ENCODE measurements at regions not wholly inside any gene's neighbourhood (a gene's known extent, or its start where the extent isn't known, plus 50 kb on each side); places are given as distances from the start of the nearest gene placed in this dataset.

DNA sequence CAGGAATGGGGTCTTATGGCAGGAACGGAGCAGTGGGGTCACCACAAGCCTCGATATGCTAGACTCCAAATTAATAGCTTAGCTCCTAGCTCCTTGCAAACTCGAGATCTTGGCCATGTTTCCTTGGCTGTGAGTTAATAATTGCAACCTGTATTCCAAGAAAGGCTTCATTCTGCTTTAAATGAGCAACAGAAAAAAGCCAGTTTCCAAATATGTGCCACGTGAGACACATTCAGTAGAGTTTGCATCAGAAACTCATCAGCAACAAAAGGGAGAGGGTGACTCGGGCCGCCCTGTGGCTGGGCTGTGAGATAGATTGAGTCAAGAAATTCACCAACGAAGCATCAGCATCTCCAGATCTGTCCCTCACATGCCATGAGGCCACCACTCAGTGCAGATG lies 112.0 kb downstream of the NPTX2 start:
- Histone ChIP-seq H3K27me3 (ENCODE audit: control insufficient read depth in 4 of 4, insufficient read depth in 4 of 4, low read length in 3 of 4) (no peaks in the 10 kb centered on the region), H3K4me1 (ENCODE audit: control insufficient read depth in 4 of 4, insufficient read depth in 4 of 4, low read length in 3 of 4) (no peaks in the 10 kb centered on the region), H3K27ac (ENCODE audit: low read depth in 1 of 2, low read length in 2 of 2) (no peak overlapping the region), H3K4me3 (ENCODE audit: low read depth in 1 of 3, low read length in 3 of 3) (no peak overlapping the region), H3K36me3 (ENCODE audit: control insufficient read depth in 4 of 4, insufficient read depth in 3 of 4, low read depth in 1 of 4, low read length in 3 of 4) (no peaks in the 10 kb centered on the region), H3K9me3 (ENCODE audit: control insufficient read depth in 4 of 4, low read length in 3 of 4) (peaks cover 0 to 7% (median 5%) of the 10 kb centered on the region in 4 donors), H3K9ac (ENCODE audit: low read depth in 1 of 2, low read length in 2 of 2) (no peak overlapping the region)
- 56% methylated on average over 7 of the region's 7 CpGs for WGBS
- no peak for TF ChIP-seq RAD21 (IDR thresholded peaks at IDR 0.05)
- TF ChIP-seq SP1 (IDR thresholded peaks at IDR 0.05), result no peak
- TF ChIP-seq NR2F2 (IDR thresholded peaks at IDR 0.05), result no peak
- TF ChIP-seq, protein P1, sequence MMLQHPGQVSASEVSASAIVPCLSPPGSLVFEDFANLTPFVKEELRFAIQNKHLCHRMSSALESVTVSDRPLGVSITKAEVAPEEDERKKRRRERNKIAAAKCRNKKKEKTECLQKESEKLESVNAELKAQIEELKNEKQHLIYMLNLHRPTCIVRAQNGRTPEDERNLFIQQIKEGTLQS (IDR thresholded peaks at IDR 0.05), result no peak
- no peak for TF ChIP-seq HNF4A (conservative IDR thresholded peaks at IDR 0.05)
- no peak for TF ChIP-seq EGR1 (IDR thresholded peaks at IDR 0.05; ENCODE audit: low read depth in 2 of 2)
- no peak for TF ChIP-seq YY1 (IDR thresholded peaks at IDR 0.05)
- TF ChIP-seq HNF4G (IDR thresholded peaks at IDR 0.05), result no peak
- TF ChIP-seq RXRA (IDR thresholded peaks at IDR 0.05), result no peak
- TF ChIP-seq, protein P2, sequence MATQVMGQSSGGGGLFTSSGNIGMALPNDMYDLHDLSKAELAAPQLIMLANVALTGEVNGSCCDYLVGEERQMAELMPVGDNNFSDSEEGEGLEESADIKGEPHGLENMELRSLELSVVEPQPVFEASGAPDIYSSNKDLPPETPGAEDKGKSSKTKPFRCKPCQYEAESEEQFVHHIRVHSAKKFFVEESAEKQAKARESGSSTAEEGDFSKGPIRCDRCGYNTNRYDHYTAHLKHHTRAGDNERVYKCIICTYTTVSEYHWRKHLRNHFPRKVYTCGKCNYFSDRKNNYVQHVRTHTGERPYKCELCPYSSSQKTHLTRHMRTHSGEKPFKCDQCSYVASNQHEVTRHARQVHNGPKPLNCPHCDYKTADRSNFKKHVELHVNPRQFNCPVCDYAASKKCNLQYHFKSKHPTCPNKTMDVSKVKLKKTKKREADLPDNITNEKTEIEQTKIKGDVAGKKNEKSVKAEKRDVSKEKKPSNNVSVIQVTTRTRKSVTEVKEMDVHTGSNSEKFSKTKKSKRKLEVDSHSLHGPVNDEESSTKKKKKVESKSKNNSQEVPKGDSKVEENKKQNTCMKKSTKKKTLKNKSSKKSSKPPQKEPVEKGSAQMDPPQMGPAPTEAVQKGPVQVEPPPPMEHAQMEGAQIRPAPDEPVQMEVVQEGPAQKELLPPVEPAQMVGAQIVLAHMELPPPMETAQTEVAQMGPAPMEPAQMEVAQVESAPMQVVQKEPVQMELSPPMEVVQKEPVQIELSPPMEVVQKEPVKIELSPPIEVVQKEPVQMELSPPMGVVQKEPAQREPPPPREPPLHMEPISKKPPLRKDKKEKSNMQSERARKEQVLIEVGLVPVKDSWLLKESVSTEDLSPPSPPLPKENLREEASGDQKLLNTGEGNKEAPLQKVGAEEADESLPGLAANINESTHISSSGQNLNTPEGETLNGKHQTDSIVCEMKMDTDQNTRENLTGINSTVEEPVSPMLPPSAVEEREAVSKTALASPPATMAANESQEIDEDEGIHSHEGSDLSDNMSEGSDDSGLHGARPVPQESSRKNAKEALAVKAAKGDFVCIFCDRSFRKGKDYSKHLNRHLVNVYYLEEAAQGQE (IDR thresholded peaks at IDR 0.05), result no peak
- no peak for DNase-seq (ENCODE audit: low spot score)

DNA sequence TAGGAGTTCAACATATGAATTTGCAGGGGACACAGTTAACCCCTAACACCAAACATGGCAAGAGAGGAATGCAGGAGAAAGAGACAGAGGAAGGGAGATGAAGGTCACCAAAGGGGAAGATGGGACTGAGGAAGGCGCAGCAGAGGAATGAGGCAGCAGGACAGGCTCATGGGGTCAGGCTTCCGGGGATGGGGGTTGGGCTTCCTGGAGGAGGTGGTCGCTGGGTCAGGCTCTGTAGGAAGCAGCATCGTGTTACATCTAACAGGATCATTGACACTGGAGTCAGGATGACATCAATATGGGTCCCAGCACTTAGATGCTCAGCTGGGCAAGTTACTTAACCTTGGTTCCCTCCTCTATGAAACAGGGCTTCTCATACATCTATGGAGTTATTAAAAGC lies 113.2 kb downstream of the NPTX2 start:
- 52% methylated on average over 4 of the region's 4 CpGs for WGBS
- Histone ChIP-seq H3K9ac (ENCODE audit: low read depth in 1 of 2, low read length in 2 of 2) (no peak overlapping the region), H3K36me3 (ENCODE audit: control insufficient read depth in 4 of 4, insufficient read depth in 3 of 4, low read depth in 1 of 4, low read length in 3 of 4) (no peaks in the 10 kb centered on the region), H3K27me3 (ENCODE audit: control insufficient read depth in 4 of 4, insufficient read depth in 4 of 4, low read length in 3 of 4) (no peaks in the 10 kb centered on the region), H3K4me1 (ENCODE audit: control insufficient read depth in 4 of 4, insufficient read depth in 4 of 4, low read length in 3 of 4) (no peaks in the 10 kb centered on the region), H3K9me3 (ENCODE audit: control insufficient read depth in 4 of 4, low read length in 3 of 4) (peaks cover 0 to 7% (median 5%) of the 10 kb centered on the region in 4 donors), H3K27ac (ENCODE audit: low read depth in 1 of 2, low read length in 2 of 2) (no peak overlapping the region), H3K4me3 (ENCODE audit: low read depth in 1 of 3, low read length in 3 of 3) (no peak overlapping the region)
- no peak for DNase-seq (ENCODE audit: low spot score)
- TF ChIP-seq EGR1 (IDR thresholded peaks at IDR 0.05; ENCODE audit: low read depth in 2 of 2) (no peak), HNF4A (conservative IDR thresholded peaks at IDR 0.05) (no peak), RXRA (IDR thresholded peaks at IDR 0.05) (no peak), HNF4G (IDR thresholded peaks at IDR 0.05) (no peak), FOXA2 (IDR thresholded peaks at IDR 0.05) (no peak), SP1 (IDR thresholded peaks at IDR 0.05) (no peak), NR2F2 (IDR thresholded peaks at IDR 0.05) (no peak), RAD21 (IDR thresholded peaks at IDR 0.05) (no peak), JUND (IDR thresholded peaks at IDR 0.05) (no peak)
- TF ChIP-seq, protein P3, sequence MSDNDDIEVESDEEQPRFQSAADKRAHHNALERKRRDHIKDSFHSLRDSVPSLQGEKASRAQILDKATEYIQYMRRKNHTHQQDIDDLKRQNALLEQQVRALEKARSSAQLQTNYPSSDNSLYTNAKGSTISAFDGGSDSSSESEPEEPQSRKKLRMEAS (IDR thresholded peaks at IDR 0.05), result no peak
- TF ChIP-seq, protein P4, sequence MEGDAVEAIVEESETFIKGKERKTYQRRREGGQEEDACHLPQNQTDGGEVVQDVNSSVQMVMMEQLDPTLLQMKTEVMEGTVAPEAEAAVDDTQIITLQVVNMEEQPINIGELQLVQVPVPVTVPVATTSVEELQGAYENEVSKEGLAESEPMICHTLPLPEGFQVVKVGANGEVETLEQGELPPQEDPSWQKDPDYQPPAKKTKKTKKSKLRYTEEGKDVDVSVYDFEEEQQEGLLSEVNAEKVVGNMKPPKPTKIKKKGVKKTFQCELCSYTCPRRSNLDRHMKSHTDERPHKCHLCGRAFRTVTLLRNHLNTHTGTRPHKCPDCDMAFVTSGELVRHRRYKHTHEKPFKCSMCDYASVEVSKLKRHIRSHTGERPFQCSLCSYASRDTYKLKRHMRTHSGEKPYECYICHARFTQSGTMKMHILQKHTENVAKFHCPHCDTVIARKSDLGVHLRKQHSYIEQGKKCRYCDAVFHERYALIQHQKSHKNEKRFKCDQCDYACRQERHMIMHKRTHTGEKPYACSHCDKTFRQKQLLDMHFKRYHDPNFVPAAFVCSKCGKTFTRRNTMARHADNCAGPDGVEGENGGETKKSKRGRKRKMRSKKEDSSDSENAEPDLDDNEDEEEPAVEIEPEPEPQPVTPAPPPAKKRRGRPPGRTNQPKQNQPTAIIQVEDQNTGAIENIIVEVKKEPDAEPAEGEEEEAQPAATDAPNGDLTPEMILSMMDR (IDR thresholded peaks at IDR 0.05; ENCODE audit: low read depth, low read length, missing input control), result no peak
- TF ChIP-seq, protein P1 (IDR thresholded peaks at IDR 0.05), result no peak
- TF ChIP-seq, protein P2 (IDR thresholded peaks at IDR 0.05), result no peak
- TF ChIP-seq, protein P5, sequence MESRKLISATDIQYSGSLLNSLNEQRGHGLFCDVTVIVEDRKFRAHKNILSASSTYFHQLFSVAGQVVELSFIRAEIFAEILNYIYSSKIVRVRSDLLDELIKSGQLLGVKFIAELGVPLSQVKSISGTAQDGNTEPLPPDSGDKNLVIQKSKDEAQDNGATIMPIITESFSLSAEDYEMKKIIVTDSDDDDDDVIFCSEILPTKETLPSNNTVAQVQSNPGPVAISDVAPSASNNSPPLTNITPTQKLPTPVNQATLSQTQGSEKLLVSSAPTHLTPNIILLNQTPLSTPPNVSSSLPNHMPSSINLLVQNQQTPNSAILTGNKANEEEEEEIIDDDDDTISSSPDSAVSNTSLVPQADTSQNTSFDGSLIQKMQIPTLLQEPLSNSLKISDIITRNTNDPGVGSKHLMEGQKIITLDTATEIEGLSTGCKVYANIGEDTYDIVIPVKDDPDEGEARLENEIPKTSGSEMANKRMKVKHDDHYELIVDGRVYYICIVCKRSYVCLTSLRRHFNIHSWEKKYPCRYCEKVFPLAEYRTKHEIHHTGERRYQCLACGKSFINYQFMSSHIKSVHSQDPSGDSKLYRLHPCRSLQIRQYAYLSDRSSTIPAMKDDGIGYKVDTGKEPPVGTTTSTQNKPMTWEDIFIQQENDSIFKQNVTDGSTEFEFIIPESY (IDR thresholded peaks at IDR 0.05), result no peak

Data from liver (tissue), 8 donors.